Osteocyte (in vitro differentiated cells): ENCODE measurements at regions not wholly inside any gene's neighbourhood (a gene's known extent, or its start where the extent isn't known, plus 50 kb on each side); places are given as distances from the start of the nearest gene placed in this dataset.

Experiments
- DNase-seq: peaks from one replicate; pipeline ENCODE4 v3.0.0; 2021; ENCODE audit warnings: mixed read lengths; ENCODE audit not compliant: unreplicated experiment; ENCODE audit errors: extremely low spot score
- H3K27ac Mint-ChIP-seq: one replicate; pipeline ENCODE4 v1.8.0; 2021; ENCODE audit warnings: mild to moderate bottlenecking, mixed read lengths; ENCODE audit not compliant: unreplicated experiment
- H3K27me3 Mint-ChIP-seq: one replicate; pipeline ENCODE4 v1.8.0; 2021; ENCODE audit warnings: mixed read lengths; ENCODE audit not compliant: unreplicated experiment
- H3K36me3 Mint-ChIP-seq: one replicate; pipeline ENCODE4 v1.8.0; 2021; ENCODE audit warnings: mixed read lengths; ENCODE audit not compliant: unreplicated experiment
- H3K4me1 Mint-ChIP-seq: one replicate; pipeline ENCODE4 v1.8.0; 2021; ENCODE audit warnings: mixed read lengths; ENCODE audit not compliant: unreplicated experiment
- H3K4me3 Mint-ChIP-seq: one replicate; pipeline ENCODE4 v1.8.0; 2021; ENCODE audit warnings: mild to moderate bottlenecking, moderate library complexity, mixed read lengths; ENCODE audit not compliant: unreplicated experiment
- H3K9me3 Mint-ChIP-seq: one replicate; pipeline ENCODE4 v1.8.0; 2021; ENCODE audit warnings: mixed read lengths; ENCODE audit not compliant: unreplicated experiment
- TF ChIP-seq, protein P1 (sequence below): fragments of 200-600 bp; sonication (generic); IDR thresholded peaks from 2 replicates; pipeline ENCODE4 v1.5.0; 2021; ENCODE audit warnings: antibody characterized with exemption, mild to moderate bottlenecking, moderate library complexity

DNA sequence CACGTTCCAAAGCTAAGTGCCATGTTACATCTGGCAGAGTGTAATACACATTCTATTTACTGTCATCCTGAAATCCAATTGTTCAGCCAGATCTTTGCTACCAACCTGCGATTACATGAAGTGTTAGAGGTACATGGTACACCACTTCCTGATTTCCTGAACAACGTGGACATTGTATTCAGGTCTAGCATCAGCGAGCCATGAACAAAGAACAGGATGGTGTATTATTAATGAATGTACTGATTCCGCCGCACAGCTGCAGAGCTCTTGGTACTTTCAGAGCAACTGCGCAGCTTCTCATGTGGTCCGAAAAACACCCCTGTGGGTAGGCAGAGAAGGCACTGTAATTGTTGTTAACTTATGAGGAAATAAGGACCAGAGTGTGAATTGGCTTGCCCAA, 511.4 kb downstream of the AJAP1 start:
- TF ChIP-seq, protein P1, sequence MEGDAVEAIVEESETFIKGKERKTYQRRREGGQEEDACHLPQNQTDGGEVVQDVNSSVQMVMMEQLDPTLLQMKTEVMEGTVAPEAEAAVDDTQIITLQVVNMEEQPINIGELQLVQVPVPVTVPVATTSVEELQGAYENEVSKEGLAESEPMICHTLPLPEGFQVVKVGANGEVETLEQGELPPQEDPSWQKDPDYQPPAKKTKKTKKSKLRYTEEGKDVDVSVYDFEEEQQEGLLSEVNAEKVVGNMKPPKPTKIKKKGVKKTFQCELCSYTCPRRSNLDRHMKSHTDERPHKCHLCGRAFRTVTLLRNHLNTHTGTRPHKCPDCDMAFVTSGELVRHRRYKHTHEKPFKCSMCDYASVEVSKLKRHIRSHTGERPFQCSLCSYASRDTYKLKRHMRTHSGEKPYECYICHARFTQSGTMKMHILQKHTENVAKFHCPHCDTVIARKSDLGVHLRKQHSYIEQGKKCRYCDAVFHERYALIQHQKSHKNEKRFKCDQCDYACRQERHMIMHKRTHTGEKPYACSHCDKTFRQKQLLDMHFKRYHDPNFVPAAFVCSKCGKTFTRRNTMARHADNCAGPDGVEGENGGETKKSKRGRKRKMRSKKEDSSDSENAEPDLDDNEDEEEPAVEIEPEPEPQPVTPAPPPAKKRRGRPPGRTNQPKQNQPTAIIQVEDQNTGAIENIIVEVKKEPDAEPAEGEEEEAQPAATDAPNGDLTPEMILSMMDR = no peak
- H3K4me1 Mint-ChIP-seq = no peaks in the 10 kb centered on the region
- no peak overlapping the region for H3K4me3 Mint-ChIP-seq
- DNase-seq = no peak
- peaks cover 49% of the 10 kb centered on the region for H3K9me3 Mint-ChIP-seq
- H3K27me3 Mint-ChIP-seq = no peaks in the 10 kb centered on the region
- H3K36me3 Mint-ChIP-seq = no peaks in the 10 kb centered on the region
- no peak overlapping the region for H3K27ac Mint-ChIP-seq

DNA sequence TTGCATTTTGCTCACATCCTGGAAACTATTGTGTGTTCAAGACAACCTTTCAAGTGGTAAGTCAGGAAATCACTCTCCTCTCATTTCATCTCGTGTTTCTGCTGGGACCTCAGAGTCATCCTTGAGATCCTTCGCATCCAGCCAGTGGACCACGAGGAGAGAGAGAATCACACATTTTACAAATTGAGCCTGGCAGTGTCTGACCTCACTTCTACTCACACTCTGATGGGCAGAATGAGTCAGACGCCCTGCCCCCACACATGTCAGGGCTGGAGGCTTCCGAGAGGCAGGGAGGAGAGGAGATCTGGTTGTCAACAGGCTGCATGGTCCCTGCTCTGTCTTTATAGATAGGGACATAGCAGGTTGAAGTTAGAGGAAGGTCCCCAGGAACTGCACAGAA, 509.7 kb downstream of the AJAP1 start:
- peaks cover 48% of the 10 kb centered on the region for H3K9me3 Mint-ChIP-seq
- no peak overlapping the region for H3K27ac Mint-ChIP-seq
- no peaks in the 10 kb centered on the region for H3K4me1 Mint-ChIP-seq
- TF ChIP-seq, protein P1 = no peak
- H3K27me3 Mint-ChIP-seq = no peaks in the 10 kb centered on the region
- DNase-seq = no peak
- no peaks in the 10 kb centered on the region for H3K36me3 Mint-ChIP-seq
- no peak overlapping the region for H3K4me3 Mint-ChIP-seq

DNA sequence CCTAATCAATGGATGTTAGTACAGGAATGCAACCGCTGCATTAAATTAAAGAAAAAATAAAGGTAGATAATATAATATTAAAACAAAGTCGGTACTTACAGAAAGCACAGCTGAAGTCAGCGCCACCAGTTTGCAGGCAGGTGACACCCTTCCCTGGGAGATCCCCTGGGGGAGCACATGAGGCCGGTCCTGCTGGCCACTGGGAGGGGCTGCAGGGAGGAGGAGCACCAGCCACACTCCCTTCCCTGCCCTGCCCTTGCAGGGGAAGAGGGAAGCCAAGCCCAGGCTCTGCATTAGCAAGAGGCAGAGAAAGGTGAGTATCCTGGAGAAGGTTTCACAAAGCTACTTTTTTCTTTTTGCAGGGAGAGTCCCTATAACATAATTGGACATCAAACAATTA, 507.0 kb downstream of the AJAP1 start:
- TF ChIP-seq, protein P1 = no peak

DNA sequence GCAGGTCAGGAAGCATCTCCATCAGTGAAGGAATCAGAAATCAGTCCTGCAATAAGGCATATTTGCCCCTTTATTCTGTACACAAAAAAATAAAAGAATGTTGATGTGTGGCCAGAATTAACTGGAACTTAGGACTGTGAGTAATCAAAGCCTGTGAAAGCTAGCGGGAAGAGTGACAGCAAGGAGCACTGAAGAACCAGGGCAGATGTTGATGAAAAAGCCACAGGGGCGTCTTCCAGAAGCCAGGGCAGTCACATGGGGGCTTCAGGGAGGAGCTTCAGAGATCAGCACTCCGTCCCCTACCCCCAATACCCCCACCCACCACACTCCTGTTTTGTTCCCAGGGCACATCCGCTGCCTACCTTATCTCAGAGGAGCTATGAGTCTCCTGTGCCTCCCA, 502.8 kb downstream of the AJAP1 start:
- H3K36me3 Mint-ChIP-seq = no peaks in the 10 kb centered on the region
- H3K4me1 Mint-ChIP-seq = no peaks in the 10 kb centered on the region
- DNase-seq = no peak
- TF ChIP-seq, protein P1 = no peak
- no peak overlapping the region for H3K27ac Mint-ChIP-seq
- peaks cover 62% of the 10 kb centered on the region for H3K9me3 Mint-ChIP-seq
- no peaks in the 10 kb centered on the region for H3K27me3 Mint-ChIP-seq
- no peak overlapping the region for H3K4me3 Mint-ChIP-seq

More for the DNA sequence above, 507.0 kb downstream of the AJAP1 start:
- Mint-ChIP-seq H3K36me3 (no peaks in the 10 kb centered on the region), H3K4me3 (no peak overlapping the region), H3K27me3 (no peaks in the 10 kb centered on the region), H3K27ac (no peak overlapping the region), H3K4me1 (no peaks in the 10 kb centered on the region), H3K9me3 (peaks cover 42% of the 10 kb centered on the region)
- DNase-seq = no peak

DNA sequence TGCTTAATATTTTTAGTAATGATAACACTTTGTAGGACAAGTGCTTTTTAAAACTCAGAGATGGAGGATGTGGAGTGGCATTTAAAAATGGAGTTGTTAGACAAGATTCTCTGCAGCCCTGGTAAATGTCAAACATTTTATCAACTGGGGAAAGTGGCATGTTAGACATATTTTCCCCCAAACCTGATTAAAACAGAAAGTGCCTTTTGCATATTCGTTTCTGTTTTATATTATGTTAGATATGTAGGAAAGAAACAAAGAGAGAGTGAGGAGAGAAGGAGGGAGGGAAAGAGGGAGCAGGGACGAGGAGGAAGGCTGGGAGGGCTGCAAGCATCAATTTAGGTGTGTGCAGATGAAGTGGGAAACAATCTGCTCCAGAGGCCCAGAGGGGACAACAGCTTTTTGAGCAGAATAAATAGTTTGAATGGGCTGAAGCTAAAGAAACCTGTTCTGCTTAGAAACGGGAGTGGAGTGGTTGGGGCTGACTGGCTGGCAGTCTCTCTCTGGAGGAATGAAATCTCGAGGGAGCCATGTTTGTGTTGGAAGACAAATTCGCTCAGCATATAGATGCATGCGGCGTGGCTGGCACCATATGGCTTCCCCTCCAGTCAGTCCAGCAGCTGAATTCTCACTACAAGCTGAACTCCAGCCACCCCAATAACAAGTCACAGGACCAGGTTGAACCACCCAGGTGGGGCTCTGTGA, 502.2 kb downstream of the AJAP1 start:
- DNase-seq = no peak
- Mint-ChIP-seq H3K27ac (no peak overlapping the region), H3K9me3 (peaks cover 60% of the 10 kb centered on the region), H3K4me3 (no peak overlapping the region), H3K36me3 (no peaks in the 10 kb centered on the region), H3K4me1 (no peaks in the 10 kb centered on the region), H3K27me3 (no peaks in the 10 kb centered on the region)
- TF ChIP-seq, protein P1 = no peak
